Erythroblast (primary cell): ENCODE measurements at regions not wholly inside any gene's neighbourhood (a gene's known extent, or its start where the extent isn't known, plus 50 kb on each side); places are given as distances from the start of the nearest gene placed in this dataset.

Source experiments
- GATA1 ChIP-seq: IDR thresholded peaks from 2 replicates; pipeline ENCODE4 v1.6.1; 2011; ENCODE audit warnings: low read depth, mild to moderate bottlenecking, control low read depth, low read length, moderate library complexity
- POLR2A ChIP-seq: IDR thresholded peaks from 2 replicates; pipeline ENCODE4 v1.6.1; 2011; ENCODE audit warnings: mild to moderate bottlenecking, low read length

DNA sequence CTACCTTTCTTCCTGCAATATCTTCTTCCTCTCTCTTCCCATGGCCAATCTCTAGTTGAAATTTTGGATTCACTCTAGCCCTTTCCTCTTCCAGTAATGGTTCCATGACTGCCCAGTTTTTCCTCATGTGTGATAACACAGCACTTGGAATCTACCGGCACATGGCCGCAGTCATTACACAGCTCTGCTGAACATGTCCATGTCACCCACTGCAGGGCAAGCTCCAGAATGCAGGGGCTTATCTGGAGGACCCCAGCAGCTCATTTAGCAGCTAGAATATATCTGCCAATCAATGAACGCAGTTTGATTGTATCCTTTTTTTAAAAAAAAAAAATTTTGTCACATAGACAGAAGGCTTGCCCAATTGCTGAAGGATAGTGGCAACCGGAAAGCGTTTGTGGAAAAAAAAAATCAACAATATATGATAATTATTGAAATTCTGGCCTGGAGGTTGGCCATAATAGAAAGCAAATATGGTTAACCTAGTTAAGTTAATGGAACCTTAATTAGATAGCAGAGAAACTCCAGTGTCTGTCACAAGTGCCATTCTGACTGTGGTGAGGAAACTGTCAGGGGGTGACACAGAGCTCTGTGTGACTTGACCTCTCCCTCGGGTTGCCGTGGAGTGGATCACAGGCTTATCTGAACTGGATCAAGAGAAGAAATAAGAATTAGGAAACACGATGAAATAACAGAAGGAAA, 426.7 kb downstream of the LIG4 start:
- TF ChIP-seq POLR2A (no peak), GATA1 (no peak)
